MCF 10A (cell line): ENCODE measurements at regions not wholly inside any gene's neighbourhood (a gene's known extent, or its start where the extent isn't known, plus 50 kb on each side); places are given as distances from the start of the nearest gene placed in this dataset.

ENCODE experiments used
- BruUV-seq: library from RNA; stranded (reverse); fragments of 400-500 nt; replicated peaks from 2 replicates; lab custom pipeline; 2021; lab: Mats Ljungman, UMichigan
- CTCF ChIA-PET: fragments of 300-600 bp; sonication (Branson Sonifier 250); formaldehyde crosslinking; extraction: SDS; loops from one replicate; lab custom pipeline; 2021; ENCODE audit warnings: antibody characterized with exemption, inconsistent platforms; lab: Yijun Ruan, JAX
- POLR2A ChIA-PET: fragments of 300-600, 350-650 bp; sonication (Branson Sonifier 250); formaldehyde crosslinking; extraction: SDS; loops from one replicate; lab custom pipeline; 2020; ENCODE audit warnings: antibody characterized with exemption, inconsistent platforms; lab: Yijun Ruan, JAX
- DNase-seq: peaks from one replicate; pipeline ENCODE4 v3.0.0-alpha.2; 2018; ENCODE audit not compliant: unreplicated experiment
- H3K27ac Mint-ChIP-seq: one replicate; pipeline ENCODE4 v1.8.0; 2022; ENCODE audit warnings: mild to moderate bottlenecking, low read depth, mixed read lengths; ENCODE audit not compliant: unreplicated experiment
- H3K27me3 Mint-ChIP-seq: one replicate; pipeline ENCODE4 v1.8.0; 2022; ENCODE audit warnings: mixed read lengths; ENCODE audit not compliant: insufficient read depth, unreplicated experiment
- H3K36me3 Mint-ChIP-seq: one replicate; pipeline ENCODE4 v1.8.0; 2022; ENCODE audit warnings: mild to moderate bottlenecking, moderate library complexity, mixed read lengths; ENCODE audit not compliant: insufficient read depth, unreplicated experiment
- H3K4me1 Mint-ChIP-seq: one replicate; pipeline ENCODE4 v1.8.0; 2022; ENCODE audit warnings: mixed read lengths; ENCODE audit not compliant: insufficient read depth, unreplicated experiment
- H3K4me3 Mint-ChIP-seq: one replicate; pipeline ENCODE4 v1.8.0; 2022; ENCODE audit warnings: mild to moderate bottlenecking, moderate library complexity, mixed read lengths; ENCODE audit not compliant: unreplicated experiment
- H3K9me3 Mint-ChIP-seq: one replicate; pipeline ENCODE4 v1.8.0; 2022; ENCODE audit warnings: mixed read lengths; ENCODE audit not compliant: unreplicated experiment
- CTCF ChIP-seq: fragments of 200-600 bp; IDR thresholded peaks from one replicate; pipeline ENCODE4 v1.8.0; 2022; ENCODE audit warnings: antibody characterized with exemption, mild to moderate bottlenecking; ENCODE audit not compliant: unreplicated experiment
- intact Hi-C: fragments of 100-400 bp; cut with micrococcal nuclease; formaldehyde crosslinking; loops from 2 replicates; pipeline ENCODE4 v1.14.1; 2022

- BruUV-seq, result no TSS peak
- H3K27ac Mint-ChIP-seq, result no peak overlapping the region
- no peak for DNase-seq
- ChIA-PET POLR2A (no interaction called here), CTCF (interaction anchor here (2.9 kb wide), 1 partner anchor 190 kb away, joined by 11 read pairs; no protein-coding TSS in a partner anchor)
- no peak for TF ChIP-seq CTCF
- intact Hi-C loops, result no loop called here
- no peak overlapping the region for H3K4me3 Mint-ChIP-seq
- H3K36me3 Mint-ChIP-seq, result no peaks in the 10 kb centered on the region
- peaks cover 8% of the 10 kb centered on the region for H3K9me3 Mint-ChIP-seq
- H3K27me3 Mint-ChIP-seq, result peaks cover 47% of the 10 kb centered on the region
- H3K4me1 Mint-ChIP-seq, result peaks cover 5% of the 10 kb centered on the region
Observed at GRCh38 chr18:24536326-24536725, 75.9 kb downstream of the HRH4 start.

GRCh38 chr18:24536834-24537233 lies 76.4 kb downstream of the HRH4 start:
- Mint-ChIP-seq H3K9me3 (peaks cover 8% of the 10 kb centered on the region), H3K27me3 (peaks cover 46% of the 10 kb centered on the region), H3K4me3 (no peak overlapping the region), H3K4me1 (peaks cover 5% of the 10 kb centered on the region), H3K36me3 (no peaks in the 10 kb centered on the region), H3K27ac (no peak overlapping the region)
- BruUV-seq, result no TSS peak
- POLR2A ChIA-PET, result no interaction called here
- CTCF ChIA-PET, result interaction anchor here (2.9 kb wide), 1 partner anchor 190 kb away, joined by 11 read pairs; no protein-coding TSS in a partner anchor
- TF ChIP-seq CTCF, result no peak
- intact Hi-C loops, result no loop called here
- no peak for DNase-seq

GRCh38 chr18:24538414-24539264 lies 78.2 kb downstream of the HRH4 start:
- H3K4me3 Mint-ChIP-seq, result no peak overlapping the region
- no peaks in the 10 kb centered on the region for H3K9me3 Mint-ChIP-seq
- DNase-seq, result no peak
- TF ChIP-seq CTCF, result no peak
- ChIA-PET POLR2A (no interaction called here), CTCF (interaction anchor here (0.9 to 2.9 kb wide), 5 partner anchors 11 to 188 kb away, joined by 3 to 18 read pairs (median 5); no protein-coding TSS in a partner anchor)
- no TSS peak for BruUV-seq
- H3K27ac Mint-ChIP-seq, result no peak overlapping the region
- intact Hi-C loops, result no loop called here
- H3K27me3 Mint-ChIP-seq, result peaks cover 33% of the 10 kb centered on the region
- H3K36me3 Mint-ChIP-seq, result no peaks in the 10 kb centered on the region
- peaks cover 5% of the 10 kb centered on the region for H3K4me1 Mint-ChIP-seq

DNA sequence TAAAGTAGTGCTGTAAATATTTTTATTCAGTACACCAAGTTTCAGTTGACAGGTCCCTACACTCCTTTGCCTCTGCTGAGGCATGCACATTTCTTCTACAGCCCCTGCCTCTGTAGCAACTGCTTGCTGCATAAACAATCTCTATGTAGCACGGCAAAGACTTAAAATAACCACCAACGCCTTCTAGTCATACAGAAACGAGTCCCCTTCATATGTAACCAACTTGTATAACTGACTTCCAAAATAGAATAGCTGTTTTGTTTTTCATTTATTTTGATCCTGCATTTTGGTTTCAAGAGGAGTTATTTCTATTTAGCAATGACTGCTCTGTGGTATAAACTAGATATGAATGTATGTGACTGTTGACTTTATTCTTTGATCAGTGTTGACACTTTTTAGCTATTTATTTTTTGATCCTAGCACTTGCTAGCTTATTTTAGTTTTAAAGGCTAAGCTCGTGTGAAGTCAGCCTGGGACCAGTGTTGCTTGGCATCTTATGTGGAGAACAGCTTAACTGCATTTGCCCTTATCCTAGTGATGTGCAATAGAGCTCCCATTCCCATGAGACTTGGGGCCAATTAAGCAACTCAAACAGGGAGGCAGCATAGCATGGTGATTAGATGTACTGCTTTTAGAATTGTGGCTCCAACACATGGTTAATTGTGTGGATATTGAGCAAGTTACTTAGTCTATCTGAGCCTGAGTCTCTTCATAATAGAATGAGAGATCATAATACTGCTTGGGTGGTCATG lies 79.6 kb downstream of the HRH4 start:
- ChIA-PET CTCF (interaction anchor here (0.8 to 2.8 kb wide), 5 partner anchors 28 to 187 kb away, joined by 3 to 18 read pairs (median 3); no protein-coding TSS in a partner anchor), POLR2A (no interaction called here)
- Mint-ChIP-seq H3K4me1 (peaks cover 5% of the 10 kb centered on the region), H3K36me3 (no peaks in the 10 kb centered on the region), H3K9me3 (no peaks in the 10 kb centered on the region), H3K27me3 (peaks cover 33% of the 10 kb centered on the region), H3K27ac (no peak overlapping the region), H3K4me3 (no peak overlapping the region)
- DNase-seq, result no peak
- no peak for TF ChIP-seq CTCF
- intact Hi-C loops, result loop anchor here (5.0 kb wide), 2 partner anchors 62 to 132 kb away; no protein-coding TSS in a partner anchor
- BruUV-seq, result no TSS peak
